GM12892 (cell line): ENCODE measurements at regions not wholly inside any gene's neighbourhood (a gene's known extent, or its start where the extent isn't known, plus 50 kb on each side); places are given as distances from the start of the nearest gene placed in this dataset.

Source experiments
- POLR2A ChIP-seq: IDR thresholded peaks from 2 replicates; pipeline ENCODE4 v1.6.1; 2011; ENCODE audit warnings: low read depth, low read length, control low read depth
- POLR2AphosphoS5 ChIP-seq: IDR thresholded peaks from 2 replicates; pipeline ENCODE4 v1.6.1; 2011; ENCODE audit warnings: low read depth, low read length, control low read depth

- TF ChIP-seq POLR2AphosphoS5 (no peak), POLR2A (no peak)
These were observed 617.7 kb upstream of the ADGRL2 start for GRCh38 chr1:81183051-81183450.
